GM23338 (cell line): ENCODE measurements at regions not wholly inside any gene's neighbourhood (a gene's known extent, or its start where the extent isn't known, plus 50 kb on each side); places are given as distances from the start of the nearest gene placed in this dataset.

Experiments
- ATAC-seq: fragments of 200-7000 bp; cut with Tn5 transposase; 3 replicates; pipeline ENCODE4 v1.9.1; 2020
- DNase-seq: peaks from one replicate; pipeline ENCODE4 v3.0.0-alpha.2; 2015; ENCODE audit warnings: low spot score
- H2AFZ ChIP-seq: fragments of 200-600 bp; sonication (generic); 2 replicates; pipeline ENCODE4 v1.8.0; 2016; ENCODE audit warnings: antibody characterized with exemption, mild to moderate bottlenecking, moderate library complexity
- H3F3A ChIP-seq: fragments of 200-600 bp; sonication (generic); replicated peaks from 2 replicates; pipeline ENCODE4 v1.8.0; 2017; ENCODE audit warnings: antibody characterized with exemption, mixed run types, low read depth
- H3K27ac ChIP-seq: fragments of 200-600 bp; sonication (generic); 2 replicates; pipeline ENCODE4 v1.6.1; 2016; ENCODE audit warnings: low read depth
- H3K27me3 ChIP-seq: fragments of 200-600 bp; sonication (generic); 2 replicates; pipeline ENCODE4 v1.8.0; 2016; ENCODE audit warnings: mild to moderate bottlenecking, mixed run types, moderate library complexity; ENCODE audit not compliant: insufficient read depth
- H3K36me3 ChIP-seq: fragments of 200-600 bp; sonication (generic); 2 replicates; pipeline ENCODE4 v1.8.0; 2016; ENCODE audit warnings: mild to moderate bottlenecking; ENCODE audit not compliant: insufficient read depth
- H3K4me1 ChIP-seq: fragments of 200-600 bp; sonication (generic); 2 replicates; pipeline ENCODE4 v1.8.0; 2016; ENCODE audit warnings: mild to moderate bottlenecking, moderate library complexity; ENCODE audit not compliant: insufficient read depth
- H3K4me2 ChIP-seq: fragments of 200-600 bp; sonication (generic); 2 replicates; pipeline ENCODE4 v1.7.1; 2017; ENCODE audit warnings: mixed run types
- H3K4me3 ChIP-seq: fragments of 200-600 bp; sonication (generic); 2 replicates; pipeline ENCODE4 v1.6.1; 2016; ENCODE audit warnings: mixed run types
- H3K79me2 ChIP-seq: fragments of 200-600 bp; sonication (generic); replicated peaks from 2 replicates; pipeline ENCODE4 v1.8.0; 2017; ENCODE audit warnings: mild to moderate bottlenecking; ENCODE audit not compliant: insufficient read depth
- H3K9me2 ChIP-seq: fragments of 200-600 bp; sonication (generic); 2 replicates; pipeline ENCODE4 v1.8.0; 2017; ENCODE audit not compliant: insufficient read depth
- H4K20me1 ChIP-seq: fragments of 200-600 bp; sonication (generic); replicated peaks from 2 replicates; pipeline ENCODE4 v1.8.0; 2017; ENCODE audit warnings: mild to moderate bottlenecking; ENCODE audit not compliant: insufficient read depth
- H3K27ac Mint-ChIP-seq: 2 replicates; pipeline ENCODE4 v1.8.0; 2020; ENCODE audit warnings: inconsistent platforms, mild to moderate bottlenecking, moderate library complexity, mixed read lengths
- H3K27me3 Mint-ChIP-seq: 3 replicates; pipeline ENCODE4 v1.8.0; 2022; ENCODE audit warnings: low read depth, mild to moderate bottlenecking, moderate library complexity, mixed read lengths, inconsistent platforms; ENCODE audit not compliant: insufficient read depth, poor library complexity
- H3K36me3 Mint-ChIP-seq: 3 replicates; pipeline ENCODE4 v1.8.0; 2021; ENCODE audit warnings: low read depth, mild to moderate bottlenecking, inconsistent platforms, moderate library complexity, mixed read lengths
- H3K4me1 Mint-ChIP-seq: 3 replicates; pipeline ENCODE4 v1.8.0; 2020; ENCODE audit warnings: mild to moderate bottlenecking, inconsistent platforms, mixed read lengths
- H3K4me3 Mint-ChIP-seq: 3 replicates; pipeline ENCODE4 v1.8.0; 2021; ENCODE audit warnings: moderate library complexity, mild to moderate bottlenecking, inconsistent platforms, mixed read lengths
- H3K9me3 Mint-ChIP-seq: 3 replicates; pipeline ENCODE4 v1.8.0; 2020; ENCODE audit warnings: moderate library complexity, mild to moderate bottlenecking, inconsistent platforms, mixed read lengths
- CREB1 ChIP-seq: fragments of 250-450 bp; sonication (Bioruptor Pico); IDR thresholded peaks from 2 replicates; pipeline ENCODE4 v1.5.0; 2020; ENCODE audit warnings: low read depth, mild to moderate bottlenecking, moderate library complexity
- ETS1 ChIP-seq: IDR thresholded peaks from 2 replicates; pipeline ENCODE4 v1.6.1; 2016; ENCODE audit warnings: antibody characterized with exemption
- EZH2 ChIP-seq: fragments of 200-600 bp; sonication (generic); IDR thresholded peaks from one replicate; pipeline ENCODE4 v1.8.0; 2017; ENCODE audit warnings: antibody characterized with exemption, mild to moderate bottlenecking, low read depth; ENCODE audit not compliant: unreplicated experiment
- JUNB ChIP-seq: IDR thresholded peaks from one replicate; pipeline ENCODE4 v1.6.1; 2016; ENCODE audit warnings: antibody characterized with exemption; ENCODE audit not compliant: unreplicated experiment
- NANOG ChIP-seq: IDR thresholded peaks from 2 replicates; pipeline ENCODE4 v1.6.1; 2016; ENCODE audit warnings: antibody characterized with exemption, borderline replicate concordance
- POLR2AphosphoS5 ChIP-seq: IDR thresholded peaks from 2 replicates; pipeline ENCODE4 v1.6.1; 2016; ENCODE audit warnings: antibody characterized with exemption, low read depth
- REST ChIP-seq: IDR thresholded peaks from one replicate; pipeline ENCODE4 v1.6.1; 2018; ENCODE audit warnings: antibody characterized with exemption; ENCODE audit not compliant: unreplicated experiment
- STAT1 ChIP-seq: IDR thresholded peaks from one replicate; pipeline ENCODE4 v1.6.1; 2016; ENCODE audit warnings: antibody characterized with exemption; ENCODE audit not compliant: unreplicated experiment
- ZNF114 ChIP-seq: fragments of 250-450 bp; sonication (Bioruptor Pico); IDR thresholded peaks from 2 replicates; pipeline ENCODE4 v1.5.0; 2020; ENCODE audit warnings: mild to moderate bottlenecking, moderate library complexity
- ZNF331 ChIP-seq: fragments of 250-450 bp; sonication (Bioruptor Pico); IDR thresholded peaks from 2 replicates; pipeline ENCODE4 v1.5.0; 2020; ENCODE audit warnings: low read depth, mild to moderate bottlenecking, moderate library complexity
- ZNF462 ChIP-seq: fragments of 250-450 bp; sonication (Bioruptor Pico); IDR thresholded peaks from 2 replicates; pipeline ENCODE4 v1.5.0; 2020; ENCODE audit warnings: mild to moderate bottlenecking, moderate library complexity

GRCh38 chr1:87730274-87731216 is 401.9 kb downstream of the LMO4 start (continued):
- TF ChIP-seq EZH2 (no peak), ETS1 (no peak), JUNB (no peak), POLR2AphosphoS5 (no peak), STAT1 (no peak)

GRCh38 chr1:87733386-87733785 is 404.7 kb downstream of the LMO4 start:
- H3K27ac ChIP-seq = no peak overlapping the region
- H3K27me3 ChIP-seq = no peaks in the 10 kb centered on the region
- no peaks in the 10 kb centered on the region for H3K4me1 ChIP-seq
- Mint-ChIP-seq H3K36me3 (no peaks in the 10 kb centered on the region), H3K27ac (no peak overlapping the region), H3K4me1 (peaks cover 6% of the 10 kb centered on the region; the same call in 2 of the 3 replicates), H3K27me3 (no peaks in the 10 kb centered on the region), H3K4me3 (no peak overlapping the region), H3K9me3 (no peaks in the 10 kb centered on the region)
- no peak overlapping the region for H3K4me3 ChIP-seq
- H3K9me2 ChIP-seq = peaks cover 3% of the 10 kb centered on the region
- H3K36me3 ChIP-seq = no peaks in the 10 kb centered on the region
- no peak overlapping the region for H3K4me2 ChIP-seq
- H4K20me1 ChIP-seq = no peaks in the 10 kb centered on the region
- DNase-seq (no peak), ATAC-seq (no peak)
- H3K79me2 ChIP-seq = no peaks in the 10 kb centered on the region
- H2AFZ ChIP-seq = no peak overlapping the region
- H3F3A ChIP-seq = no peaks in the 10 kb centered on the region
- TF ChIP-seq EZH2 (no peak), STAT1 (no peak), REST (no peak), ZNF462 (no peak), POLR2AphosphoS5 (no peak), ZNF331 (no peak), ETS1 (no peak), CREB1 (CRISPR knock-in tag) (no peak), ZNF114 (CRISPR knock-in tag) (no peak), NANOG (no peak), JUNB (no peak)
